Activated T-helper 17 cell treated with anti-CD3 and anti-CD28 coated beads, Interleukin-2, amount 50 U/mL, for 72 hours (primary cell): ENCODE measurements at regions not wholly inside any gene's neighbourhood (a gene's known extent, or its start where the extent isn't known, plus 50 kb on each side); places are given as distances from the start of the nearest gene placed in this dataset.
A peak's percentile ranks its signal among the peaks of the same experiment; 100 is the strongest.

Source experiments
- ATAC-seq: fragments of 150-1000 bp; cut with Tn5 transposase; replicated peaks from 2 replicates; pipeline ENCODE4 v1.10.0; 2021; ENCODE audit warnings: mild to moderate bottlenecking, moderate library complexity
- H3K27ac Mint-ChIP-seq: one replicate; pipeline ENCODE4 v1.8.0; 2022; ENCODE audit warnings: mixed read lengths
- H3K27me3 Mint-ChIP-seq: one replicate; pipeline ENCODE4 v1.8.0; 2022; ENCODE audit warnings: mixed read lengths
- H3K36me3 Mint-ChIP-seq: one replicate; pipeline ENCODE4 v1.8.0; 2022; ENCODE audit warnings: low read depth, mild to moderate bottlenecking, mixed read lengths
- H3K4me1 Mint-ChIP-seq: one replicate; pipeline ENCODE4 v1.8.0; 2022; ENCODE audit warnings: mixed read lengths
- H3K4me3 Mint-ChIP-seq: one replicate; pipeline ENCODE4 v1.8.0; 2022; ENCODE audit warnings: mild to moderate bottlenecking, mixed read lengths
- H3K9me3 Mint-ChIP-seq: one replicate; pipeline ENCODE4 v1.8.0; 2022; ENCODE audit warnings: mixed read lengths

GRCh38 chr2:147792966-147793617 lies 51.7 kb upstream of the ACVR2A start:
- H3K27me3 Mint-ChIP-seq = no peaks in the 10 kb centered on the region
- no peak for ATAC-seq
- no peaks in the 10 kb centered on the region for H3K36me3 Mint-ChIP-seq
- no peak overlapping the region for H3K27ac Mint-ChIP-seq
- H3K4me1 Mint-ChIP-seq = peaks cover 7% of the 10 kb centered on the region
- no peak overlapping the region for H3K4me3 Mint-ChIP-seq
- no peaks in the 10 kb centered on the region for H3K9me3 Mint-ChIP-seq

- ATAC-seq = no peak
- H3K4me1 Mint-ChIP-seq = no peaks in the 10 kb centered on the region
- H3K9me3 Mint-ChIP-seq = no peaks in the 10 kb centered on the region
- H3K27me3 Mint-ChIP-seq = no peaks in the 10 kb centered on the region
- no peak overlapping the region for H3K4me3 Mint-ChIP-seq
- no peak overlapping the region for H3K27ac Mint-ChIP-seq
- no peaks in the 10 kb centered on the region for H3K36me3 Mint-ChIP-seq
Measured at GRCh38 chr2:147790580-147790979, 54.2 kb upstream of the ACVR2A start.

DNA sequence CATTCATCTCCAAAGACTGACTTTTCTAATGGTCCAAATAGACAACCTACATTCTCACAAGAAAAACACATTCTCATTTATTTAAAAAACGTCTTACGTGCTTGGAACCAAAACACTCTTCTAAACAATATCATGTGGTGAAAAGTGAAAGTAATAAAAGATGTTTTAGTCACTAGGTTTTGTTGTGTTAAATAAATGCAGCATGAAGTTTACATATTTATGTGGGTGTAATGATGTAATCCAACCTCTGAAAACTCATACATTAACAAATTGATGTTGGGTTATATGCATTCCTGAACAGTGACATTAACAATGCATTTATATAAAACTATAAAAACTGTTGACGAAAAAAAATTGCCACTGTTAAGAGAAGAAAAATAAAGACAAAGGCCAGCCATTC lies 55.1 kb upstream of the ACVR2A start:
- Mint-ChIP-seq H3K27ac (no peak overlapping the region), H3K4me1 (no peaks in the 10 kb centered on the region), H3K27me3 (no peaks in the 10 kb centered on the region), H3K36me3 (no peaks in the 10 kb centered on the region), H3K9me3 (no peaks in the 10 kb centered on the region), H3K4me3 (no peak overlapping the region)
- no peak for ATAC-seq

DNA sequence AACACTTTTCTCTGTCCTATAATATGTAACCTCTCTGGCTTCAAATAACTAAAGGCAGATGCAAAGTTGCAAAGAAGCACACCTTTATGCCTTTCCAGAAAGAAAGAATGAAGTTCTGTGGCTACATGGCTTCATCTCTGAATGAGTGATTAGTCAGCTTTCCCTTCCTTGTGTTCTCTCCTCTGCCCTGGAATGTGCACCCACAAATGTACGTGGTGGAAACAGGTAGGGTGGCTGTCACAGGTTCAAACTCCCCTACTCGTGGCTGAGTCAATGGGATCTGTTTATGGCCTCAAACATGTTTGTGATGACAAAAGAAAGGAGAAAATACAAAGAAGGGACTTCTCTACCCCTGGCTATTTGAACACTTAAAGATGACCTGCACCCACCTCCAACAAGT lies 55.5 kb upstream of the ACVR2A start:
- no peak overlapping the region for H3K27ac Mint-ChIP-seq
- no peak overlapping the region for H3K4me3 Mint-ChIP-seq
- no peaks in the 10 kb centered on the region for H3K4me1 Mint-ChIP-seq
- no peaks in the 10 kb centered on the region for H3K9me3 Mint-ChIP-seq
- no peak for ATAC-seq
- no peaks in the 10 kb centered on the region for H3K36me3 Mint-ChIP-seq
- no peaks in the 10 kb centered on the region for H3K27me3 Mint-ChIP-seq

DNA sequence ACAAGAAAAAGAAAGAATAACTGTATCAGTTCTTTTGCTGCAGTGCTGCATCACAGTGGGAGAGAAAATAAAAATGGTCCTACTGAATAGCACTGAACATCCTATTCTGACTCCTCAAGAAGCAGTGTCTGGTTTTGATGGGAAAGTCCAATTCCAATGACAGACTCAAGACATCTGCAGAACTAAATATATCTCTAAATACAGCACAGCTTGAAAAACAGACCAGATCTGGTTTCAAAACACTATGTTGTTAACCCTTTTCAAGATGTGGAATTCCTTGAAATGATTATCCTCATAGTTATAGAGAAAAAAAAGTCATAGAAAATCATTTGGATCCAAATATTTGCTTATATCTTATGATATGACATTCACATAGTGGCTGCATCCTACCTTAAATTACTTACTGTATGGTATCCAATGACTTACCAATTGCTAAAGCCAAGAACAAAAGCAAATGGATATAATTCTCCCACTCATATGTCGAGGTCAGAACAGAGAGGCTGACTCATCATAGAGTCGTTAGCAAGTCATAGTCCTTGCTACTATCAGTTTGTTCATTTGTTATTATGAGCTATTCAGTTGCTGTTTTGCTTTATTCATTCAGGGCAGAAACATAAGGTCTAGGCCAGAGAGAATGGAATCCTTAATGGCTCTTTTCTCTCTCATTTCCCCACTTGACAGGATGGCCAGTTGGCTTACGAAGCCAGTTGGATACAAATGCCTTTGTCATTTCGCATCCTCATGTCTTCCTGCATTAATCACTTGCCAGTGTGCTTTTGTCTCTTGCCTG lies 62.5 kb upstream of the ACVR2A start:
- Mint-ChIP-seq H3K9me3 (no peaks in the 10 kb centered on the region), H3K27ac (no peak overlapping the region), H3K4me1 (no peaks in the 10 kb centered on the region), H3K4me3 (no peak overlapping the region), H3K36me3 (no peaks in the 10 kb centered on the region), H3K27me3 (no peaks in the 10 kb centered on the region)
- peak; percentile 62 for ATAC-seq

DNA sequence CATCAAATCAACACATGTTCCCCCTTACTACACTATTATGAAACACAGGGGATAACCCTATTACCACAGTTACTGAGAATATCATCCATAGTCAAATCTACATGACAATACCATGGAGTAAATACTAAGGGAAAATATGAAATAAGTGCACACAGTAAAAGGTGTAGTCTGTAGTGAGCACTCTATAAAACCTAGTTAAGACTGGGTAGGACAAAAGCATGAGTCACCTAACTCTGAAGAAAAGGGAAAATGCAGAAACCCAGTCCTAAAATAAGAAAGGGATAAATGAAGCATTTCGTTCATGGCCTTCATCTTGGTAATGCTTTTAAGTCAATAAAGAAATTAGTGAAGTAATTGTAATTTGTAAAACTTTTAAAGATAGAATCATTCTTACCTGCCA lies 65.4 kb upstream of the ACVR2A start:
- Mint-ChIP-seq H3K4me3 (no peak overlapping the region), H3K27me3 (no peaks in the 10 kb centered on the region), H3K4me1 (no peaks in the 10 kb centered on the region), H3K9me3 (no peaks in the 10 kb centered on the region), H3K27ac (no peak overlapping the region), H3K36me3 (no peaks in the 10 kb centered on the region)
- no peak for ATAC-seq

- no peak for ATAC-seq
- Mint-ChIP-seq H3K27ac (no peak overlapping the region), H3K36me3 (no peaks in the 10 kb centered on the region), H3K4me3 (no peak overlapping the region), H3K4me1 (no peaks in the 10 kb centered on the region), H3K9me3 (no peaks in the 10 kb centered on the region), H3K27me3 (no peaks in the 10 kb centered on the region)
Measured at GRCh38 chr2:147777394-147777793, 67.4 kb upstream of the ACVR2A start.

DNA sequence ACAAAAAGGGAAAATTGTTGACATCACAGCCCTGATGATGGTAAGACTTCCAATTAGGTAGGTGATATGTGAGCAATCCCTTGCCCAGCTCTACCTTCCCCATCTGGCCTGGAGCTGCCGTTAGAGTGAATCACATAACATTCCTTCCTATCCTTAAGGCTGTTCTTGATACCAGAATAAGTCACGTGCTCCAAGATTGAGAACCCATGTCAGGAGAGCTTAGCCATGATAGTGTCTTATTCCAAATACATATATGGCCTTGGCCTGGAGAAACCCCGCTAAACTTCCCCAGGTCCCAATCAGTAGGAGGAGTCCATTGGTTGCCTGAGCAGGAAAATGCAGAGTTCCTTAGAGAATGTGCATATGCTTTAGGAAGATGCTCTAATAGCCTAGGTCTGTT lies 70.0 kb upstream of the ACVR2A start:
- Mint-ChIP-seq H3K4me1 (no peaks in the 10 kb centered on the region), H3K4me3 (no peak overlapping the region), H3K36me3 (no peaks in the 10 kb centered on the region), H3K27me3 (no peaks in the 10 kb centered on the region), H3K9me3 (no peaks in the 10 kb centered on the region), H3K27ac (no peak overlapping the region)
- no peak for ATAC-seq

GRCh38 chr2:147773479-147773878 lies 71.3 kb upstream of the ACVR2A start:
- Mint-ChIP-seq H3K4me1 (no peaks in the 10 kb centered on the region), H3K27me3 (no peaks in the 10 kb centered on the region), H3K27ac (no peak overlapping the region), H3K4me3 (no peak overlapping the region), H3K9me3 (no peaks in the 10 kb centered on the region), H3K36me3 (no peaks in the 10 kb centered on the region)
- no peak for ATAC-seq

- Mint-ChIP-seq H3K27ac (no peak overlapping the region), H3K36me3 (no peaks in the 10 kb centered on the region), H3K9me3 (no peaks in the 10 kb centered on the region), H3K4me3 (no peak overlapping the region), H3K27me3 (no peaks in the 10 kb centered on the region), H3K4me1 (no peaks in the 10 kb centered on the region)
- ATAC-seq = no peak
Measured at GRCh38 chr2:147772781-147773180, 72.0 kb upstream of the ACVR2A start.

GRCh38 chr2:147763861-147764260 lies 81.0 kb upstream of the ACVR2A start:
- ATAC-seq = no peak
- Mint-ChIP-seq H3K4me1 (no peaks in the 10 kb centered on the region), H3K4me3 (no peak overlapping the region), H3K27ac (no peak overlapping the region), H3K36me3 (no peaks in the 10 kb centered on the region), H3K9me3 (peaks cover 3% of the 10 kb centered on the region), H3K27me3 (peaks cover 4% of the 10 kb centered on the region)

DNA sequence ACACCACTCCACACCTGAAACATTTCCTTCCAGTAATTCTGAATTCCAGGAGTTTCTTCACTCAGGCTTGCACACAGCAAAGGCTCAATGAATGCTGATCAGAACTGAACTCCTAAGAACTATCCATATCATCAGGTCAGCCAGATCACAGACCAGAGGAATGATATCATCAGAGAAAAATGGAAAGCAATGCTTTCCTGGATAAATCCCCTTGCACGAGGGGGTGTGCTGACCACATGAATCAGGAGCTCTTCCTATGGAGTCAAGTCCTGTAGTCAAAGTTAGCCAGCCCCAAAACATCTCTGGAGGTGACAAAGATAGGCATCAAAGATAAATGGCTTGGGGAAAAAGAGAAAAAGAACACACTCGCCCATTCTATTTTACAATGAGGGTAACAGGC lies 83.8 kb upstream of the ACVR2A start:
- no peak for ATAC-seq
- Mint-ChIP-seq H3K27me3 (peaks cover 4% of the 10 kb centered on the region), H3K9me3 (no peaks in the 10 kb centered on the region)

DNA sequence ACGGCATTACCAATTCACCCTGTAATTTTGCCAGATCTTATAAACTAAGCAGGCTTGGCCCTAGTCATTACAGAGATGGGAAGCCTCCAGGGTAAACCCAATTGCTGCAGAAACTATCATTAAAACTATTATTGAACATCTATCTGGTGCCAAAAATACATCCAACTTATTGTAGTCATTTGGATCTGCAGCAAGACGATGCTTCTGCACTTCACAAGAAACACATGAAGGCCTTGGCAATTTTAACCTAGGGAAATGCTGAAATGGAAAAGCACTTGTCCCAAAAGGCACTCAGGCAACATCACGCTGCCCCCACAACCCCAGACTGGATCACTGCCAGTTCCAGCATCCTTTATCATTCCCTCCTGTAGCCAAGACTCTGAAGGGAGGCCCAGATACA lies 85.3 kb upstream of the ACVR2A start:
- no peak overlapping the region for H3K27ac Mint-ChIP-seq
- peaks cover 7% of the 10 kb centered on the region for H3K27me3 Mint-ChIP-seq
- H3K9me3 Mint-ChIP-seq = no peaks in the 10 kb centered on the region
- H3K4me3 Mint-ChIP-seq = no peak overlapping the region
- no peaks in the 10 kb centered on the region for H3K36me3 Mint-ChIP-seq
- H3K4me1 Mint-ChIP-seq = no peaks in the 10 kb centered on the region
- ATAC-seq = no peak

More for the DNA sequence above, 83.8 kb upstream of the ACVR2A start:
- no peaks in the 10 kb centered on the region for H3K4me1 Mint-ChIP-seq
- H3K36me3 Mint-ChIP-seq = no peaks in the 10 kb centered on the region
- H3K4me3 Mint-ChIP-seq = no peak overlapping the region
- no peak overlapping the region for H3K27ac Mint-ChIP-seq

- Mint-ChIP-seq H3K36me3 (no peaks in the 10 kb centered on the region), H3K9me3 (no peaks in the 10 kb centered on the region), H3K27me3 (peaks cover 5% of the 10 kb centered on the region), H3K4me1 (no peaks in the 10 kb centered on the region), H3K4me3 (no peak overlapping the region), H3K27ac (no peak overlapping the region)
- no peak for ATAC-seq
Measured at GRCh38 chr2:147758821-147759220, 86.0 kb upstream of the ACVR2A start.

DNA sequence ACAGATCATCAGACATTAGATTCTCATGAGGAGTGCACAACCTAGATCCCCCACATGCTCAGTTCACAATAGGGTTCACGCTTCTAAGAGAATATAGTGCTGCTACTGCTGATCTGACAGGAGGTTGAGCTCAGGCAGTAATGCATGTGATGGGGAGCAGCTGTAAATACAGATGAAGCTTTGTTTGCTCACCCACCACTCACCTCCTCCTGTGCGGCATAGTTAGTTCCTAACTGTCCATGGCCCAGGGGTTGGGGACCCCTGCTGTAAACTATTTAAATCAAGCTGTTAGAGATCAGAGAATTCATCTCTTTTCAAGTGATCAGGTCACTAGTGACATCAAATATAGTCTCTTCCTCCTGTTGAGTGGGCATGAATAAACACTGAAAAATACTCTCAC lies 88.8 kb upstream of the ACVR2A start:
- ATAC-seq = no peak
- Mint-ChIP-seq H3K27ac (no peak overlapping the region), H3K4me3 (no peak overlapping the region), H3K27me3 (peaks cover 3% of the 10 kb centered on the region), H3K4me1 (no peaks in the 10 kb centered on the region), H3K36me3 (no peaks in the 10 kb centered on the region), H3K9me3 (no peaks in the 10 kb centered on the region)
